Activated naive CD4-positive, alpha-beta T cell treated with anti-CD3 and anti-CD28 coated beads, Interleukin-2, amount 50 U/mL, for 24 hours (primary cell): ENCODE measurements at regions not wholly inside any gene's neighbourhood (a gene's known extent, or its start where the extent isn't known, plus 50 kb on each side); places are given as distances from the start of the nearest gene placed in this dataset.

ENCODE experiments used
- H3K27ac Mint-ChIP-seq: one replicate; pipeline ENCODE4 v1.8.0; 2021; ENCODE audit warnings: mild to moderate bottlenecking, mixed read lengths
- H3K27me3 Mint-ChIP-seq: one replicate; pipeline ENCODE4 v1.8.0; 2021; ENCODE audit warnings: mixed read lengths
- H3K36me3 Mint-ChIP-seq: one replicate; pipeline ENCODE4 v1.8.0; 2021; ENCODE audit warnings: mixed read lengths
- H3K4me1 Mint-ChIP-seq: one replicate; pipeline ENCODE4 v1.8.0; 2021; ENCODE audit warnings: mixed read lengths
- H3K4me3 Mint-ChIP-seq: one replicate; pipeline ENCODE4 v1.8.0; 2021; ENCODE audit warnings: mild to moderate bottlenecking, mixed read lengths
- H3K9me3 Mint-ChIP-seq: one replicate; pipeline ENCODE4 v1.8.0; 2021; ENCODE audit warnings: mixed read lengths

DNA sequence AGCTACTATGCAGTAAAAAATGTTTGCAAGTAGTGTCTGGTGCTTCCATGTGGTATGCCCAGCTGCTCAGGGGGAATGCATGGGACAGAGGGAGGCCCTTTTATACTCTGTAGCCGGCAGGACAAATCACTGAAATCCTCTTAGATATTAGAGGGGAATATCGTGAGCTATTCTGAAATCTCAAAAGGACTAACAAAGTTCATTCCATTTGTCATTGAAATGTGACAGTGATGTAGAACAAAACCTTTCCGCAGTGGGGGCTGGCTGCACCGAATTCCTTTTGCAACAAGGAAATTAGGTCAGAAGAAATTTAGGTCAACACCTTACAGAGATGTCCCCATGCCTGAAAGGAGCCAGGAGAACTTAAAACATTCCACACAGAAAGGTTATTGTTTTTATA lies 72.4 kb upstream of the MEF2C start:
- H3K9me3 Mint-ChIP-seq, result no peaks in the 10 kb centered on the region

DNA sequence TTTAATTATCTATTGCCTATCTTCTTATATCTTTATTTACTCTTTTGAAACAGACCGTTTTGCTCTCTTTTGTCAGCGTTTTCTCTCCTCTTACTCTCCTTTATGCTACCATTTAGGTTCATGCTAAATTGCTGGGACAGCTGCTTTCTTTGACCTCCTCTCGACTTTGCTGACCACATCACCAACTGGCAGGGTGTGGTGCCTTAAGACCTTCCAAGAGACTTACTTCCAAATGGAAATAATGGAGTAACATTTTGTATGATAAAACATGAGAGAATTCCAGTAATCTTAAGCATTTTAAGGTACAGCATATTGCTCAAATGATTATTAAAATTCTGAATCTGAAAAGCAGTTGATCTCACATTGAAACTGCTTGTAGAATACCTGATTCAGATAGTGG lies 71.5 kb upstream of the MEF2C start:
- H3K27ac Mint-ChIP-seq, result no peak overlapping the region
- H3K27me3 Mint-ChIP-seq, result peaks cover 2% of the 10 kb centered on the region
- H3K9me3 Mint-ChIP-seq, result no peaks in the 10 kb centered on the region
- no peaks in the 10 kb centered on the region for H3K4me1 Mint-ChIP-seq
- no peak overlapping the region for H3K4me3 Mint-ChIP-seq
- H3K36me3 Mint-ChIP-seq, result no peaks in the 10 kb centered on the region

More for the DNA sequence above, 72.4 kb upstream of the MEF2C start:
- H3K4me3 Mint-ChIP-seq, result no peak overlapping the region
- H3K27ac Mint-ChIP-seq, result no peak overlapping the region
- H3K27me3 Mint-ChIP-seq, result peaks cover 2% of the 10 kb centered on the region
- H3K36me3 Mint-ChIP-seq, result no peaks in the 10 kb centered on the region
- no peaks in the 10 kb centered on the region for H3K4me1 Mint-ChIP-seq

DNA sequence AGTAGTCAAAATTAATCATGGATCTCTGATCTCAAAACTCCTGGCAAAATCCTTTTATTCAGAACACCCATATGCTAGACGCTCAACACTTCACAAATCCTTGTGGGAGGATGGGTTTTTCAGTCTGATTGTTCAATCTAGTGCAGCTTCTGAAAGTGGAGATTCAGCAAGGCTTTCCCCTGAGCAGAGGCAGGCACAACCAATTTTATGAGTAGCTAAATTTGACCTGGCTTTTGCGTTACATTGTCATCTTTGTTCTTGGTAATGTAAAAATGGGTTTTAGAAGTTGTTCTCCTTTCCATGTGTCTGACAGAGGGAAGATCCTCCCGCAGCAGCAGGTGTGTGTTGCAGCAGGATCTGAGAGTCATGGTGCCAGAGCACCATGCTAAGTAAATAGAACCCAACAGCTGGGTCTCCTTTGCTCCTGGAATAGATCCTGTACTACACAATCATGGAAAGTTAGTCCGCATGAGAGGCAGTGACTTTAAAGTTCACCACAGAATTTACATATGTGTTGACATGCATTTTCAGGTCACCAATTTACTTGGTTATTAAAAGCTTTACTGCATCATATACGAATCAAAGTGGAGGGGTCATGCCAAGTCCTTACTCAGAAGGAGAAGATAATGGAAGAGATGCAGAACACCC lies 70.1 kb upstream of the MEF2C start:
- Mint-ChIP-seq H3K27ac (no peak overlapping the region), H3K4me3 (no peak overlapping the region), H3K27me3 (peaks cover 2% of the 10 kb centered on the region), H3K4me1 (no peaks in the 10 kb centered on the region), H3K9me3 (no peaks in the 10 kb centered on the region), H3K36me3 (no peaks in the 10 kb centered on the region)

DNA sequence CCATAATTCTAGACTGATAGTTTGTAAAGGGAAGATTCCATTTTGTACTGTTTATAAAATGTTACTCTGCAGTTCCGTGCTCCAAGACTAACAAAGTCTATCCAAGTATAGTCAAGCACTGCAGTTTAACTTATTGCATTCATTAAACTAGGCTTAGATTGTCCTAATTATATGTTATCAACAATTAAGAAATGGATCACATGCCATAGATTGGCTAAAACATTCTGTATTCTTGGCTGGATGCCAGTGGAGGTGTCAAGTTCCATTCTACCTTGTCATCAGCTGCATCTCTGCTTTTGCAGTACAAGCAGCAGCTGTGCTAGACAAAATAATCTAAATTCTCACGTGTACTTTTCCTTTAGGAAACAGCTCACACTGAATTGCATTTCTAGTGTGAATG lies 69.4 kb upstream of the MEF2C start:
- Mint-ChIP-seq H3K27me3 (peaks cover 2% of the 10 kb centered on the region), H3K4me1 (no peaks in the 10 kb centered on the region), H3K4me3 (no peak overlapping the region), H3K36me3 (no peaks in the 10 kb centered on the region), H3K27ac (no peak overlapping the region), H3K9me3 (no peaks in the 10 kb centered on the region)

GRCh38 chr5:88951457-88951856 lies 68.5 kb upstream of the MEF2C start:
- Mint-ChIP-seq H3K36me3 (no peaks in the 10 kb centered on the region), H3K27ac (no peak overlapping the region), H3K27me3 (peaks cover 2% of the 10 kb centered on the region), H3K4me3 (no peak overlapping the region), H3K4me1 (no peaks in the 10 kb centered on the region), H3K9me3 (no peaks in the 10 kb centered on the region)

DNA sequence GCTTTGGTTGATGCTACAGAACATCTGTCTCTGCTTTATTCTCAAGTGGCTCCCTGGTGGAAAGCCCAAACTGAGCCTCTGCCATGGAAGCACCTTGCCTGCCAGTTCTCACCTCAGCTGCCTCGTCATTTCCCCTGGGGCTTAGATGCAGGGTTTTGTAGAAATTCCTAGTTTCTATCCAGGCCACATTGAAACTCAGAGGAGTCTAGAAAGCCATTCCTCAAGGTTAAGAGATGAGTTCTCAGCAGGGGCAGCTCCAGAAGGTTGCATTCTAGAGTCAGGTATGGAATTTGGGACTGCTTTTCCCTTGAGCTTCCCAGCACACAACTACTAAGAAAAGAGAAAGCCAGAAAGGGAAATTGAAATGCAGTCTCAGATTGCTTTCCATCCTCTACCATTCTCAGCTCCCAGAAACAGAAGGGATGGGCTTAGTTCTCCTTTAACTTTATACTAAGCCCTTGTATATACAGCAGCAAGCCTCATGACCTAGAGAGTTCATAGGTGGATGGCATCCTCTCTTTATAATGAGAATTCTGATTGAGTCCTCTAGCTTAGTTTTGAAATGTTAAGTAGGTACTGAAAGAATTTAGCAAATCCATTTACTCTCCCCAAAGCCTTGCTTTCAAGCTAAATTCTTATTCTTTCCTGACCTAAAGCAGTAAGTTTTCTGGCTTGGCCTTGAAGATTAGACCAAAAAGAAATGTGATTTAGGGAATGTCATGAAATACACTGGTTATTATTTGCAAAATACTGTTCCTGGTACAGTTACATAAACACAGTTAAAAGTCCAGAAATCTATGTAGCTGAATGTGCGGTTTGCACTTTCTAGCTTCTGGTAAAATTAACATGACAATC lies 66.0 kb upstream of the MEF2C start:
- no peak overlapping the region for H3K27ac Mint-ChIP-seq
- no peak overlapping the region for H3K4me3 Mint-ChIP-seq
- no peaks in the 10 kb centered on the region for H3K4me1 Mint-ChIP-seq
- no peaks in the 10 kb centered on the region for H3K36me3 Mint-ChIP-seq
- no peaks in the 10 kb centered on the region for H3K27me3 Mint-ChIP-seq
- no peaks in the 10 kb centered on the region for H3K9me3 Mint-ChIP-seq

GRCh38 chr5:88944751-88945531 lies 62.0 kb upstream of the MEF2C start:
- no peak overlapping the region for H3K27ac Mint-ChIP-seq
- H3K4me1 Mint-ChIP-seq, result no peaks in the 10 kb centered on the region

DNA sequence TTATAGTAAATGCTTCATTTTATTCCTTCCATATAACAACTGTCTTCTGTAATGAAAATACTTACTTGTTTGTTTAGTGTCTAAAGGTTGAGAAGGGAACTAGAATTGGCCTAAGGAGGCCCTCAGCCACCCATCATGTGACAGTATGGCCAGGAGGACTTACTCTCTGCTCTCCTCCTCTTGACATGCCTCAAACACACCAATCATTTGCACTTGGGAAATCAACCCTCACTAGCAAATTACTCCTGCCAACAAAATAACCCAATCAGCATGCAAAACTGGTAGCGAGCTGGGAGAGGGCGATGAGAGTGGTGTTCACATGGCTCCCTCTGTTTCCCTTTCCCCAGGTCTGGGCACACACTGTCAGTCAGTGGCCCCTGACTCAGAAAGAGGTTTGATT lies 58.6 kb upstream of the MEF2C start:
- Mint-ChIP-seq H3K4me3 (no peak overlapping the region), H3K27ac (no peak overlapping the region), H3K36me3 (no peaks in the 10 kb centered on the region), H3K9me3 (no peaks in the 10 kb centered on the region), H3K4me1 (no peaks in the 10 kb centered on the region), H3K27me3 (peaks cover 1% of the 10 kb centered on the region)

More at GRCh38 chr5:88944751-88945531, 62.0 kb upstream of the MEF2C start:
- Mint-ChIP-seq H3K36me3 (no peaks in the 10 kb centered on the region), H3K27me3 (peaks cover 1% of the 10 kb centered on the region), H3K9me3 (no peaks in the 10 kb centered on the region), H3K4me3 (no peak overlapping the region)

- peaks cover 1% of the 10 kb centered on the region for H3K27me3 Mint-ChIP-seq
- H3K4me3 Mint-ChIP-seq, result no peak overlapping the region
- H3K27ac Mint-ChIP-seq, result no peak overlapping the region
- H3K9me3 Mint-ChIP-seq, result no peaks in the 10 kb centered on the region
- H3K4me1 Mint-ChIP-seq, result no peaks in the 10 kb centered on the region
- no peaks in the 10 kb centered on the region for H3K36me3 Mint-ChIP-seq
These were observed 57.7 kb upstream of the MEF2C start for GRCh38 chr5:88940713-88941112.

GRCh38 chr5:88939300-88939699 lies 56.3 kb upstream of the MEF2C start:
- no peak overlapping the region for H3K27ac Mint-ChIP-seq
- peaks cover 1% of the 10 kb centered on the region for H3K27me3 Mint-ChIP-seq
- H3K36me3 Mint-ChIP-seq, result no peaks in the 10 kb centered on the region
- H3K4me1 Mint-ChIP-seq, result no peaks in the 10 kb centered on the region
- H3K4me3 Mint-ChIP-seq, result no peak overlapping the region
- no peaks in the 10 kb centered on the region for H3K9me3 Mint-ChIP-seq

GRCh38 chr5:88938488-88938887 lies 55.5 kb upstream of the MEF2C start:
- H3K36me3 Mint-ChIP-seq, result no peaks in the 10 kb centered on the region
- peaks cover 1% of the 10 kb centered on the region for H3K27me3 Mint-ChIP-seq
- no peaks in the 10 kb centered on the region for H3K9me3 Mint-ChIP-seq
- H3K27ac Mint-ChIP-seq, result no peak overlapping the region
- no peak overlapping the region for H3K4me3 Mint-ChIP-seq
- H3K4me1 Mint-ChIP-seq, result no peaks in the 10 kb centered on the region

DNA sequence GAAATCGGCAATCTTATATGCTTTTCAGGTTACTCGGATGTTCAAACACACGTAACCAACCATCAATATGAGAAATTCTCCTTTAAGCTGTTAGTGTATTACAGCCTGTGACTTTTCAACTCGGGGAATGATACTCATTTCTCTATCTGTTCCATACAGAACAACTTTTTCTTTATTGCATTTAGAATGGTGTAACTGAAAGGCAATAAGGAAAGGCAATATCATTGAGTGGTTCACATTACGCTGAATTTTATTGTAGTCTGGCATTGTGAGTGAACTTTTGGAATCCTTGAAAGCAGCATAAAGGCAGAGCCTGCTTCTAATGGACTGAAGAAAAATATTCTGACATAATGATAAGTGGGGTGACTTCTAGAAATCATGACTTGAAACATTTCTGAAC lies 54.4 kb upstream of the MEF2C start:
- no peaks in the 10 kb centered on the region for H3K9me3 Mint-ChIP-seq
- no peak overlapping the region for H3K4me3 Mint-ChIP-seq
- peaks cover 1% of the 10 kb centered on the region for H3K27me3 Mint-ChIP-seq
- H3K4me1 Mint-ChIP-seq, result no peaks in the 10 kb centered on the region
- no peak overlapping the region for H3K27ac Mint-ChIP-seq
- no peaks in the 10 kb centered on the region for H3K36me3 Mint-ChIP-seq

GRCh38 chr5:88934439-88934838 lies 51.5 kb upstream of the MEF2C start:
- no peaks in the 10 kb centered on the region for H3K4me1 Mint-ChIP-seq
- H3K36me3 Mint-ChIP-seq, result no peaks in the 10 kb centered on the region
- no peaks in the 10 kb centered on the region for H3K27me3 Mint-ChIP-seq
- H3K4me3 Mint-ChIP-seq, result no peak overlapping the region
- no peak overlapping the region for H3K27ac Mint-ChIP-seq
- no peaks in the 10 kb centered on the region for H3K9me3 Mint-ChIP-seq
